Trophoblast cell (in vitro differentiated cells and primary cell): ENCODE measurements at regions not wholly inside any gene's neighbourhood (a gene's known extent, or its start where the extent isn't known, plus 50 kb on each side); places are given as distances from the start of the nearest gene placed in this dataset.

Source experiments
- DNase-seq, 2 donors: peaks; one replicate each; pipeline ENCODE4 v3.0.0-alpha.2; 2016
- H2AFZ ChIP-seq: 2 replicates; pipeline ENCODE4 v1.6.1; 2013; ENCODE audit warnings: low read length, moderate library complexity, mild to moderate bottlenecking; ENCODE audit not compliant: insufficient read depth, poor library complexity
- H2AK5ac ChIP-seq: 2 replicates; pipeline ENCODE4 v1.6.1; 2013; ENCODE audit warnings: mild to moderate bottlenecking, low read length
- H2BK120ac ChIP-seq: 2 replicates; pipeline ENCODE4 v1.6.1; 2013; ENCODE audit warnings: low read length, mild to moderate bottlenecking, moderate library complexity; ENCODE audit not compliant: insufficient read depth, poor library complexity
- H2BK12ac ChIP-seq: 2 replicates; pipeline ENCODE4 v1.6.1; 2013; ENCODE audit warnings: mild to moderate bottlenecking, low read length, moderate library complexity
- H2BK5ac ChIP-seq: 2 replicates; pipeline ENCODE4 v1.6.1; 2013; ENCODE audit warnings: low read length, low read depth, moderate library complexity, mild to moderate bottlenecking; ENCODE audit not compliant: poor library complexity
- H3K14ac ChIP-seq: 2 replicates; pipeline ENCODE4 v1.6.1; 2013; ENCODE audit warnings: mild to moderate bottlenecking, low read length
- H3K18ac ChIP-seq: 2 replicates; pipeline ENCODE4 v1.6.1; 2013; ENCODE audit warnings: mild to moderate bottlenecking, low read length
- H3K23ac ChIP-seq: 2 replicates; pipeline ENCODE4 v1.6.1; 2013; ENCODE audit warnings: low read length
- H3K27ac ChIP-seq: 2 replicates; pipeline ENCODE4 v1.5.1; 2013; ENCODE audit warnings: low read depth, mild to moderate bottlenecking, inconsistent platforms, low read length, moderate library complexity
- H3K27me3 ChIP-seq: 2 replicates; pipeline ENCODE4 v1.6.1; 2013; ENCODE audit warnings: inconsistent platforms, mild to moderate bottlenecking, low read length, moderate library complexity; ENCODE audit not compliant: insufficient read depth
- H3K36me3 ChIP-seq, 2 experiments: 1 replicate in 1 of 2; 2 replicates in 1 of 2; pipeline ENCODE4 v1.6.1; 2013; ENCODE audit warnings: low read length in 2 of 2, mild to moderate bottlenecking in 2 of 2, moderate library complexity in 1 of 2; ENCODE audit not compliant: insufficient read depth in 2 of 2, control insufficient read depth in 1 of 2
- H3K4ac ChIP-seq: 2 replicates; pipeline ENCODE4 v1.6.1; 2013; ENCODE audit warnings: low read depth, mild to moderate bottlenecking, low read length, moderate library complexity
- H3K4me1 ChIP-seq, 2 experiments: 1 replicate in 1 of 2; 2 replicates in 1 of 2; pipeline ENCODE4 v1.6.1; 2013; ENCODE audit warnings: low read length in 2 of 2, mild to moderate bottlenecking in 2 of 2, moderate library complexity in 1 of 2; ENCODE audit not compliant: insufficient read depth in 2 of 2, control insufficient read depth in 1 of 2
- H3K4me2 ChIP-seq: 2 replicates; pipeline ENCODE4 v1.6.1; 2013; ENCODE audit warnings: inconsistent platforms, mild to moderate bottlenecking, low read length, moderate library complexity
- H3K4me3 ChIP-seq: 2 replicates; pipeline ENCODE4 v1.5.1; 2013; ENCODE audit warnings: mild to moderate bottlenecking, low read depth, low read length, inconsistent platforms
- H3K79me1 ChIP-seq: one replicate; pipeline ENCODE4 v1.6.1; 2013; ENCODE audit warnings: low read length
- H3K79me2 ChIP-seq: 2 replicates; pipeline ENCODE4 v1.6.1; 2013; ENCODE audit warnings: low read length, mild to moderate bottlenecking; ENCODE audit not compliant: control insufficient read depth, insufficient read depth, poor library complexity
- H3K9ac ChIP-seq: 2 replicates; pipeline ENCODE4 v1.6.1; 2013; ENCODE audit warnings: mild to moderate bottlenecking, low read length
- H3K9me3 ChIP-seq: 2 replicates; pipeline ENCODE4 v1.6.1; 2013; ENCODE audit warnings: low read depth, mild to moderate bottlenecking, control low read depth, inconsistent platforms, low read length; ENCODE audit not compliant: insufficient read depth
- H4K12ac ChIP-seq: 2 replicates; pipeline ENCODE4 v1.6.1; 2013; ENCODE audit warnings: low read depth, mild to moderate bottlenecking, low read length, moderate library complexity
- H4K8ac ChIP-seq: 2 replicates; pipeline ENCODE4 v1.6.1; 2013; ENCODE audit warnings: low read depth, mild to moderate bottlenecking, low read length, moderate library complexity
- H4K91ac ChIP-seq: one replicate; pipeline ENCODE4 v1.6.1; 2013; ENCODE audit warnings: low read depth, mild to moderate bottlenecking, low read length, moderate library complexity
- WGBS: extraction: QIAGEN DNeasy Blood & Tissue Kit; methylation state at CpG from one replicate; pipeline ENCODE4 v1.1.7; 2013; ENCODE audit warnings: missing lambda C conversion rate; ENCODE audit not compliant: insufficient read length, insufficient coverage; ENCODE audit errors: extremely low coverage; 5-methylcytosine and 5-hydroxymethylcytosine counted together

- no peak overlapping the region for H4K12ac ChIP-seq
- no peak overlapping the region for H3K4me2 ChIP-seq
- no peak overlapping the region for H2BK12ac ChIP-seq
- no peak for DNase-seq
- WGBS = no CpG with 5 or more reads among the region's 6 CpGs
- no peak overlapping the region for H2AFZ ChIP-seq
- no peaks in the 10 kb centered on the region for H3K9me3 ChIP-seq
- H3K27ac ChIP-seq = no peak overlapping the region
- no peak overlapping the region for H2BK120ac ChIP-seq
- H3K4me1 ChIP-seq = no peaks in the 10 kb centered on the region
- no peak overlapping the region for H2AK5ac ChIP-seq
- peak overlapping the region; percentile 78 for H3K23ac ChIP-seq
- H3K79me1 ChIP-seq = no peaks in the 10 kb centered on the region
- H3K4me3 ChIP-seq = no peak overlapping the region
- H3K79me2 ChIP-seq = no peaks in the 10 kb centered on the region
- no peak overlapping the region for H3K18ac ChIP-seq
- H2BK5ac ChIP-seq = no peak overlapping the region
- H3K27me3 ChIP-seq = no peaks in the 10 kb centered on the region
- H3K36me3 ChIP-seq = no peaks in the 10 kb centered on the region
- no peak overlapping the region for H3K9ac ChIP-seq
- no peak overlapping the region for H4K91ac ChIP-seq
- no peak overlapping the region for H3K4ac ChIP-seq
- no peak overlapping the region for H3K14ac ChIP-seq
- H4K8ac ChIP-seq = no peak overlapping the region
Observed at GRCh38 chr14:66421990-66422946, 63.9 kb upstream of the CCDC196 start.

GRCh38 chr14:66425402-66425801 is 60.8 kb upstream of the CCDC196 start:
- Histone ChIP-seq H2BK120ac (no peak overlapping the region), H2BK5ac (no peak overlapping the region), H3K4ac (no peak overlapping the region), H3K4me1 (no peaks in the 10 kb centered on the region), H3K9ac (no peak overlapping the region), H3K79me1 (no peaks in the 10 kb centered on the region), H3K27ac (no peak overlapping the region), H3K79me2 (no peaks in the 10 kb centered on the region), H4K8ac (no peak overlapping the region), H3K9me3 (no peaks in the 10 kb centered on the region), H3K18ac (no peak overlapping the region), H3K36me3 (no peaks in the 10 kb centered on the region), H4K12ac (no peak overlapping the region), H2AFZ (no peak overlapping the region), H3K27me3 (no peaks in the 10 kb centered on the region), H2AK5ac (no peak overlapping the region), H3K4me2 (no peak overlapping the region), H3K14ac (no peak overlapping the region), H2BK12ac (no peak overlapping the region), H3K23ac (no peak overlapping the region), H4K91ac (no peak overlapping the region), H3K4me3 (no peak overlapping the region)
- WGBS = no CpG with 5 or more reads among the region's 5 CpGs
- DNase-seq = no peak

- Histone ChIP-seq H2BK5ac (no peak overlapping the region), H3K4me2 (no peak overlapping the region), H3K79me1 (no peaks in the 10 kb centered on the region), H3K14ac (no peak overlapping the region), H3K4me3 (no peak overlapping the region), H3K27ac (no peak overlapping the region), H4K12ac (no peak overlapping the region), H3K4ac (no peak overlapping the region), H2AK5ac (no peak overlapping the region), H3K9me3 (no peaks in the 10 kb centered on the region), H3K18ac (no peak overlapping the region), H3K27me3 (no peaks in the 10 kb centered on the region), H2BK12ac (no peak overlapping the region), H4K8ac (no peak overlapping the region), H2BK120ac (no peak overlapping the region), H3K9ac (no peak overlapping the region), H3K79me2 (no peaks in the 10 kb centered on the region), H3K23ac (no peak overlapping the region), H2AFZ (no peak overlapping the region), H4K91ac (no peak overlapping the region), H3K4me1 (no peaks in the 10 kb centered on the region), H3K36me3 (no peaks in the 10 kb centered on the region)
- no peak for DNase-seq
- no CpG with 5 or more reads among the region's 2 CpGs for WGBS
Observed at GRCh38 chr14:66426451-66426850, 59.7 kb upstream of the CCDC196 start.

GRCh38 chr14:66432334-66432733 is 53.8 kb upstream of the CCDC196 start:
- Histone ChIP-seq H2BK120ac (no peak overlapping the region), H3K27ac (no peak overlapping the region), H3K4me2 (no peak overlapping the region), H3K9ac (no peak overlapping the region), H3K23ac (no peak overlapping the region), H3K27me3 (no peaks in the 10 kb centered on the region), H3K18ac (no peak overlapping the region), H3K4me1 (no peaks in the 10 kb centered on the region), H3K4me3 (no peak overlapping the region), H4K8ac (no peak overlapping the region), H2AK5ac (no peak overlapping the region), H3K14ac (no peak overlapping the region), H3K4ac (no peak overlapping the region), H3K79me2 (no peaks in the 10 kb centered on the region), H4K91ac (no peak overlapping the region), H4K12ac (no peak overlapping the region), H2BK12ac (no peak overlapping the region), H3K79me1 (no peaks in the 10 kb centered on the region), H2BK5ac (no peak overlapping the region), H3K36me3 (no peaks in the 10 kb centered on the region), H2AFZ (no peak overlapping the region), H3K9me3 (no peaks in the 10 kb centered on the region)
- WGBS = no CpG with 5 or more reads among the region's 1 CpG
- no peak for DNase-seq
